IMR-90 (cell line): ENCODE measurements at regions not wholly inside any gene's neighbourhood (a gene's known extent, or its start where the extent isn't known, plus 50 kb on each side); places are given as distances from the start of the nearest gene placed in this dataset.

ENCODE experiments used
- ATAC-seq: fragments of 200-7000 bp; cut with Tn5 transposase; 2 replicates; pipeline ENCODE4 v1.9.1; 2020; ENCODE audit warnings: low read depth, mild to moderate bottlenecking, moderate library complexity
- BruUV-seq: library from RNA; stranded (reverse); fragments of 400-500 nt; replicated peaks from 2 replicates; lab custom pipeline; 2021; lab: Mats Ljungman, UMichigan
- CTCF ChIA-PET: fragments of 300-600 bp; formaldehyde crosslinking; extraction: SDS; loops from one replicate; lab custom pipeline; 2021; ENCODE audit warnings: antibody characterized with exemption; lab: Yijun Ruan, JAX
- POLR2A ChIA-PET: fragments of 300-600 bp; sonication (Branson Sonifier 250); formaldehyde crosslinking; loops from one replicate; lab custom pipeline; 2022; ENCODE audit warnings: antibody characterized with exemption; ENCODE audit not compliant: unreplicated experiment; lab: Charles Lee
- DNase-seq: peaks from one replicate; pipeline ENCODE4 v3.0.0; 2013
- H2AFZ ChIP-seq: replicated peaks from 2 replicates; pipeline ENCODE3; 2013; ENCODE audit warnings: low read length, mild to moderate bottlenecking; ENCODE audit not compliant: poor library complexity
- H2AK5ac ChIP-seq: 2 replicates; pipeline ENCODE4 v1.6.1; 2013; ENCODE audit warnings: low read depth, low read length, inconsistent platforms
- H2AK9ac ChIP-seq: replicated peaks from 2 replicates; pipeline ENCODE3; 2013; ENCODE audit warnings: mild to moderate bottlenecking, low read depth, low read length, moderate library complexity; ENCODE audit not compliant: poor library complexity
- H2BK120ac ChIP-seq: 2 replicates; pipeline ENCODE4 v1.6.1; 2013; ENCODE audit warnings: low read depth, low read length, inconsistent platforms
- H2BK15ac ChIP-seq: 3 replicates; pipeline ENCODE4 v1.6.1; 2013; ENCODE audit warnings: low read depth, low read length, inconsistent platforms
- H2BK20ac ChIP-seq: 2 replicates; pipeline ENCODE4 v1.6.1; 2013; ENCODE audit warnings: low read depth, mild to moderate bottlenecking, inconsistent platforms, low read length, moderate library complexity
- H2BK5ac ChIP-seq: 2 replicates; pipeline ENCODE4 v1.6.1; 2013; ENCODE audit warnings: mild to moderate bottlenecking, low read depth, low read length, inconsistent platforms; ENCODE audit not compliant: poor library complexity, severe bottlenecking
- H3K14ac ChIP-seq: replicated peaks from 2 replicates; pipeline ENCODE4 v1.6.1; 2013; ENCODE audit warnings: low read depth, low read length, inconsistent platforms
- H3K18ac ChIP-seq: 2 replicates; pipeline ENCODE4 v1.6.1; 2013; ENCODE audit warnings: low read depth, low read length, control low read depth
- H3K23ac ChIP-seq: 2 replicates; pipeline ENCODE4 v1.6.1; 2013; ENCODE audit warnings: low read depth, low read length, inconsistent platforms
- H3K27ac ChIP-seq: 2 replicates; pipeline ENCODE4 v1.5.1; 2013; ENCODE audit warnings: mild to moderate bottlenecking, control low read depth, low read length; ENCODE audit not compliant: insufficient read depth
- H3K27me3 ChIP-seq: 2 replicates; pipeline ENCODE4 v1.6.1; 2013; ENCODE audit warnings: low read length; ENCODE audit not compliant: control insufficient read depth, insufficient read depth
- H3K36me3 ChIP-seq: 2 replicates; pipeline ENCODE4 v1.6.1; 2013; ENCODE audit warnings: low read length, mixed read lengths; ENCODE audit not compliant: control insufficient read depth, insufficient read depth
- H3K4ac ChIP-seq: 2 replicates; pipeline ENCODE4 v1.6.1; 2013; ENCODE audit warnings: low read depth, low read length, inconsistent platforms
- H3K4me1 ChIP-seq: 2 replicates; pipeline ENCODE4 v1.6.1; 2013; ENCODE audit warnings: low read length, mixed read lengths; ENCODE audit not compliant: control insufficient read depth, insufficient read depth
- H3K4me2 ChIP-seq: 2 replicates; pipeline ENCODE4 v1.6.1; 2013; ENCODE audit warnings: low read depth, mild to moderate bottlenecking, control low read depth, low read length, moderate library complexity
- H3K4me3 ChIP-seq: 2 replicates; pipeline ENCODE4 v1.5.1; 2013; ENCODE audit warnings: low read depth, mild to moderate bottlenecking, control low read depth, low read length, moderate library complexity; ENCODE audit not compliant: insufficient read depth
- H3K56ac ChIP-seq: 2 replicates; pipeline ENCODE4 v1.6.1; 2013; ENCODE audit warnings: low read length, inconsistent platforms; ENCODE audit not compliant: insufficient read depth; ENCODE audit errors: extremely low read depth
- H3K79me1 ChIP-seq, 2 experiments: 2 replicates each; pipeline ENCODE4 v1.6.1; 2013; ENCODE audit warnings: low read length in 2 of 2, inconsistent platforms in 1 of 2, low read depth in 1 of 2
- H3K9ac ChIP-seq: 2 replicates; pipeline ENCODE4 v1.6.1; 2013; ENCODE audit warnings: low read depth, low read length, control low read depth
- H3K9me1 ChIP-seq: 2 replicates; pipeline ENCODE4 v1.6.1; 2013; ENCODE audit warnings: low read length, inconsistent platforms; ENCODE audit not compliant: insufficient read depth
- H3K9me3 ChIP-seq: 2 replicates; pipeline ENCODE4 v1.6.1; 2013; ENCODE audit warnings: low read length; ENCODE audit not compliant: control insufficient read depth, insufficient read depth
- H4K20me1 ChIP-seq: 2 replicates; pipeline ENCODE4 v1.6.1; 2013; ENCODE audit warnings: low read length, inconsistent platforms; ENCODE audit not compliant: insufficient read depth
- H4K5ac ChIP-seq: 2 replicates; pipeline ENCODE4 v1.6.1; 2013; ENCODE audit warnings: mild to moderate bottlenecking, low read depth, low read length, control low read depth
- H4K8ac ChIP-seq, 2 experiments: 2 replicates each; pipeline ENCODE4 v1.6.1; 2013; ENCODE audit warnings: low read depth in 2 of 2, low read length in 2 of 2, control low read depth in 1 of 2, inconsistent platforms in 1 of 2
- H4K91ac ChIP-seq: 2 replicates; pipeline ENCODE4 v1.6.1; 2013; ENCODE audit warnings: low read depth, low read length, inconsistent platforms; ENCODE audit not compliant: insufficient read depth
- BHLHE40 ChIP-seq: fragments of 150-350 bp; IDR thresholded peaks from 2 replicates; pipeline ENCODE4 v1.6.1; 2016; ENCODE audit warnings: mild to moderate bottlenecking, low read depth, low read length
- CEBPB ChIP-seq: IDR thresholded peaks from 2 replicates; pipeline ENCODE4 v1.6.1; 2012; ENCODE audit warnings: low read depth, low read length, improper control_type of control experiment
- CHD1 ChIP-seq: IDR thresholded peaks from 2 replicates; pipeline ENCODE4 v1.6.1; 2012; ENCODE audit warnings: low read depth, low read length, improper control_type of control experiment
- CTCF ChIP-seq: conservative IDR thresholded peaks from 2 replicates; pipeline ENCODE4 v1.5.1; 2012; ENCODE audit warnings: mild to moderate bottlenecking, low read depth, low read length, improper control_type of control experiment
- FOS ChIP-seq: fragments of 150-350 bp; IDR thresholded peaks from 2 replicates; pipeline ENCODE4 v1.6.1; 2016; ENCODE audit warnings: low read depth, low read length
- MAFK ChIP-seq: IDR thresholded peaks from 2 replicates; pipeline ENCODE4 v1.6.1; 2012; ENCODE audit warnings: low read depth, low read length, improper control_type of control experiment
- MAZ ChIP-seq: IDR thresholded peaks from 2 replicates; pipeline ENCODE4 v1.6.1; 2012; ENCODE audit warnings: low read depth, mild to moderate bottlenecking, low read length, improper control_type of control experiment, moderate library complexity, borderline replicate concordance
- MXI1 ChIP-seq: IDR thresholded peaks from 2 replicates; pipeline ENCODE4 v1.6.1; 2012; ENCODE audit warnings: low read depth, mild to moderate bottlenecking, low read length, moderate library complexity, borderline replicate concordance
- NFE2L2 ChIP-seq: fragments of 150-350 bp; IDR thresholded peaks from 2 replicates; pipeline ENCODE4 v1.6.1; 2016; ENCODE audit warnings: low read depth, mild to moderate bottlenecking, low read length
- POLR2A ChIP-seq: IDR thresholded peaks from 2 replicates; pipeline ENCODE4 v1.6.1; 2012; ENCODE audit warnings: mild to moderate bottlenecking, low read depth, low read length
- RAD21 ChIP-seq: IDR thresholded peaks from 2 replicates; pipeline ENCODE4 v1.6.1; 2012; ENCODE audit warnings: low read length, improper control_type of control experiment
- RCOR1 ChIP-seq: IDR thresholded peaks from 2 replicates; pipeline ENCODE4 v1.6.1; 2012; ENCODE audit warnings: mild to moderate bottlenecking, low read length, improper control_type of control experiment; ENCODE audit not compliant: insufficient replicate concordance
- SMC3 ChIP-seq: fragments of 150-350 bp; IDR thresholded peaks from 2 replicates; pipeline ENCODE4 v1.6.1; 2016; ENCODE audit warnings: low read depth, mild to moderate bottlenecking, antibody characterized with exemption, low read length, moderate library complexity
- USF2 ChIP-seq: fragments of 150-350 bp; IDR thresholded peaks from 2 replicates; pipeline ENCODE4 v1.6.1; 2017; ENCODE audit warnings: mild to moderate bottlenecking, antibody characterized with exemption, low read length, low read depth
- WGBS, 2 experiments: methylation state at CpG; one replicate each; pipeline versions ENCODE4 v1.1.5 to v1.1.7; 2013; ENCODE audit warnings: missing lambda C conversion rate in 2 of 2; ENCODE audit not compliant: insufficient read length in 1 of 2; ENCODE audit errors: extremely low coverage in 2 of 2; 5-methylcytosine and 5-hydroxymethylcytosine counted together
- dilution Hi-C: fragments of 300-500 bp; cut with HindIII; formaldehyde crosslinking; loops from one replicate; pipeline ENCODE4 v1.14.3; 2018; ENCODE audit warnings: low sequenced_read_pairs; ENCODE audit not compliant: unreplicated experiment
- in situ Hi-C: fragments of 300-500 bp; cut with MboI; formaldehyde crosslinking; loops from 3 replicates; pipeline ENCODE4 v1.14.3; 2019; ENCODE audit warnings: low sequenced_read_pairs, inconsistent platforms, mixed read lengths
- intact Hi-C: fragments of 100-400 bp; cut with micrococcal nuclease; formaldehyde crosslinking; loops from 2 replicates; pipeline ENCODE4 v1.10.0; 2022
- TF ChIP-seq, protein P1 (sequence below): fragments of 150-350 bp; IDR thresholded peaks from 2 replicates; pipeline ENCODE4 v1.6.1; 2016; ENCODE audit warnings: low read depth, mild to moderate bottlenecking, low read length, moderate library complexity, borderline replicate concordance

GRCh38 chr21:27487676-27488075 is 520.8 kb upstream of the ADAMTS5 start:
- Histone ChIP-seq H3K14ac (no peak overlapping the region), H2BK15ac (no peak overlapping the region), H4K5ac (no peak overlapping the region), H3K23ac (no peak overlapping the region), H3K9me3 (no peaks in the 10 kb centered on the region), H3K4me1 (no peaks in the 10 kb centered on the region), H4K8ac (no peak overlapping the region), H4K20me1 (no peaks in the 10 kb centered on the region), H2AK5ac (no peak overlapping the region), H2AFZ (no peak overlapping the region), H2AK9ac (no peak overlapping the region), H4K91ac (no peak overlapping the region), H3K27me3 (no peaks in the 10 kb centered on the region), H3K79me1 (no peaks in the 10 kb centered on the region), H3K56ac (no peak overlapping the region), H3K4me2 (no peak overlapping the region), H3K36me3 (no peaks in the 10 kb centered on the region), H2BK5ac (no peak overlapping the region), H3K27ac (no peak overlapping the region), H3K18ac (no peak overlapping the region), H2BK20ac (no peak overlapping the region), H2BK120ac (no peak overlapping the region), H3K9ac (no peak overlapping the region), H3K4ac (no peak overlapping the region), H3K4me3 (no peak overlapping the region), H3K9me1 (no peaks in the 10 kb centered on the region)
- intact Hi-C loops: no loop called here
- ChIA-PET POLR2A (no interaction called here), CTCF (no interaction called here)
- ATAC-seq (no peak), DNase-seq (no peak)
- no TSS peak for BruUV-seq
- dilution Hi-C loops: no loop called here
- in situ Hi-C loops: no loop called here
- TF ChIP-seq NFE2L2: no peak
- no peak for TF ChIP-seq POLR2A
- TF ChIP-seq FOS: no peak
- TF ChIP-seq USF2: no peak
- no peak for TF ChIP-seq CHD1
- no peak for TF ChIP-seq SMC3
- no peak for TF ChIP-seq RAD21
- TF ChIP-seq MAZ: no peak
- no peak for TF ChIP-seq MXI1
- no peak for TF ChIP-seq RCOR1
- TF ChIP-seq, protein P1, sequence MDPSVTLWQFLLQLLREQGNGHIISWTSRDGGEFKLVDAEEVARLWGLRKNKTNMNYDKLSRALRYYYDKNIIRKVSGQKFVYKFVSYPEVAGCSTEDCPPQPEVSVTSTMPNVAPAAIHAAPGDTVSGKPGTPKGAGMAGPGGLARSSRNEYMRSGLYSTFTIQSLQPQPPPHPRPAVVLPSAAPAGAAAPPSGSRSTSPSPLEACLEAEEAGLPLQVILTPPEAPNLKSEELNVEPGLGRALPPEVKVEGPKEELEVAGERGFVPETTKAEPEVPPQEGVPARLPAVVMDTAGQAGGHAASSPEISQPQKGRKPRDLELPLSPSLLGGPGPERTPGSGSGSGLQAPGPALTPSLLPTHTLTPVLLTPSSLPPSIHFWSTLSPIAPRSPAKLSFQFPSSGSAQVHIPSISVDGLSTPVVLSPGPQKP: no peak
- no peak for TF ChIP-seq BHLHE40
- TF ChIP-seq CTCF: no peak
- no peak for TF ChIP-seq MAFK
- no peak for TF ChIP-seq CEBPB
- no CpG with 5 or more reads among the region's 3 CpGs for WGBS, 2 experiments
